OCI-LY3 (cell line): ENCODE measurements at regions not wholly inside any gene's neighbourhood (a gene's known extent, or its start where the extent isn't known, plus 50 kb on each side); places are given as distances from the start of the nearest gene placed in this dataset.

Source experiments
- H2AFZ ChIP-seq: fragments of 200-600, 300-600 bp; shearing (Covaris generic); 2 replicates; pipeline ENCODE4 v1.6.0; 2014; ENCODE audit warnings: antibody characterized with exemption, low read depth, low read length
- H3K27ac ChIP-seq: fragments of 200-600, 300-600 bp; sonication (generic); 2 replicates; pipeline ENCODE4 v1.5.1; 2014; ENCODE audit warnings: mild to moderate bottlenecking, low read length, moderate library complexity, mixed read lengths
- H3K27me3 ChIP-seq: fragments of 200-600, 300-600 bp; sonication (generic); 2 replicates; pipeline ENCODE4 v1.6.1; 2014; ENCODE audit warnings: low read depth, low read length, mixed read lengths
- H3K36me3 ChIP-seq: fragments of 200-600, 300-600 bp; sonication (generic); replicated peaks from 2 replicates; pipeline ENCODE3; 2014; ENCODE audit warnings: low read depth, low read length, mixed read lengths
- H3K4me1 ChIP-seq: fragments of 300-600, 200-600 bp; sonication (generic); 2 replicates; pipeline ENCODE4 v1.6.1; 2014; ENCODE audit warnings: low read length, mixed read lengths
- H3K4me2 ChIP-seq: fragments of 200-600, 300-600 bp; sonication (generic); 2 replicates; pipeline ENCODE4 v1.6.1; 2014; ENCODE audit warnings: low read length, mixed read lengths
- H3K4me3 ChIP-seq: fragments of 300-600, 200-600 bp; sonication (generic); 2 replicates; pipeline ENCODE4 v1.5.1; 2014; ENCODE audit warnings: antibody characterized with exemption, mild to moderate bottlenecking, low read length, moderate library complexity
- H3K79me2 ChIP-seq: fragments of 300-600, 200-600 bp; shearing (Covaris generic); 2 replicates; pipeline ENCODE4 v1.6.1; 2014; ENCODE audit warnings: mild to moderate bottlenecking, low read length, mixed read lengths
- H3K9ac ChIP-seq: fragments of 300-600, 200-600 bp; shearing (Covaris generic); 2 replicates; pipeline ENCODE4 v1.6.0; 2014; ENCODE audit warnings: mild to moderate bottlenecking, low read length, moderate library complexity
- H3K9me3 ChIP-seq: fragments of 200-600, 300-600 bp; shearing (Covaris generic); 2 replicates; pipeline ENCODE4 v1.6.1; 2014; ENCODE audit warnings: low read length, mixed read lengths; ENCODE audit not compliant: insufficient read depth
- H4K20me1 ChIP-seq: fragments of 200-600, 300-600 bp; sonication (generic); 2 replicates; pipeline ENCODE4 v1.6.1; 2016; ENCODE audit warnings: low read length, mixed read lengths; ENCODE audit not compliant: insufficient read depth
- EZH2phosphoT487 ChIP-seq: fragments of 200-600 bp; shearing (Covaris generic); IDR thresholded peaks from 2 replicates; pipeline ENCODE4 v1.6.1; 2018; ENCODE audit warnings: antibody characterized with exemption, mixed run types, low read depth
- TF ChIP-seq, protein P1 (sequence below): fragments of 200-600, 300-600 bp; sonication (generic); IDR thresholded peaks from 2 replicates; pipeline ENCODE4 v1.5.1; 2014; ENCODE audit warnings: antibody characterized with exemption, low read length, low read depth

DNA sequence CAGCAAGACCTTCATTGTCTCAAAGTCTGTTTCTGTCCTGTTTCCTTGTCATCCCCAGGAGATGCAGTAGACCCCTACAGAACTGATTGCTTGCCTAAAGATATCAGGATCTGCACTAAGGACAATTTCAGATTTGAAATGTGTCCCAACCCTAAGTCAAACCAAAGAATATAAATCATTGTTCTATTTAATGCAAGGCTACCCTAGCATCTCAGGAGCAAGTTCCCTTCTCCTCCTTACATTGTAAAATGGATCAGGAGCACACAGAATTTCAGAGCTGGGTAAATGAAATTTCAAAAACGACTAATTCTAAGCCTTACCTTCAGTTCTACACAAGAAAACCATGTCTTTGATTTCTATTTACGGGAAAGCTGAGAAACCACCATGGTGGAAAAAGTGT lies 360.9 kb upstream of the KCNH8 start:
- Histone ChIP-seq H4K20me1 (no peaks in the 10 kb centered on the region), H3K27me3 (no peaks in the 10 kb centered on the region), H2AFZ (no peak overlapping the region), H3K9me3 (no peaks in the 10 kb centered on the region), H3K4me3 (no peak overlapping the region), H3K4me2 (no peak overlapping the region), H3K36me3 (no peaks in the 10 kb centered on the region), H3K9ac (no peak overlapping the region), H3K4me1 (no peaks in the 10 kb centered on the region), H3K27ac (no peak overlapping the region), H3K79me2 (no peaks in the 10 kb centered on the region)
- no peak for TF ChIP-seq EZH2phosphoT487
- TF ChIP-seq, protein P1, sequence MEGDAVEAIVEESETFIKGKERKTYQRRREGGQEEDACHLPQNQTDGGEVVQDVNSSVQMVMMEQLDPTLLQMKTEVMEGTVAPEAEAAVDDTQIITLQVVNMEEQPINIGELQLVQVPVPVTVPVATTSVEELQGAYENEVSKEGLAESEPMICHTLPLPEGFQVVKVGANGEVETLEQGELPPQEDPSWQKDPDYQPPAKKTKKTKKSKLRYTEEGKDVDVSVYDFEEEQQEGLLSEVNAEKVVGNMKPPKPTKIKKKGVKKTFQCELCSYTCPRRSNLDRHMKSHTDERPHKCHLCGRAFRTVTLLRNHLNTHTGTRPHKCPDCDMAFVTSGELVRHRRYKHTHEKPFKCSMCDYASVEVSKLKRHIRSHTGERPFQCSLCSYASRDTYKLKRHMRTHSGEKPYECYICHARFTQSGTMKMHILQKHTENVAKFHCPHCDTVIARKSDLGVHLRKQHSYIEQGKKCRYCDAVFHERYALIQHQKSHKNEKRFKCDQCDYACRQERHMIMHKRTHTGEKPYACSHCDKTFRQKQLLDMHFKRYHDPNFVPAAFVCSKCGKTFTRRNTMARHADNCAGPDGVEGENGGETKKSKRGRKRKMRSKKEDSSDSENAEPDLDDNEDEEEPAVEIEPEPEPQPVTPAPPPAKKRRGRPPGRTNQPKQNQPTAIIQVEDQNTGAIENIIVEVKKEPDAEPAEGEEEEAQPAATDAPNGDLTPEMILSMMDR, result no peak

- no peak overlapping the region for H3K4me3 ChIP-seq
- H3K9ac ChIP-seq, result no peak overlapping the region
- TF ChIP-seq EZH2phosphoT487, result no peak
- TF ChIP-seq, protein P1, result no peak
- H3K4me1 ChIP-seq, result no peaks in the 10 kb centered on the region
- H2AFZ ChIP-seq, result no peak overlapping the region; the same call in 1 of the 2 replicates
- H3K79me2 ChIP-seq, result no peaks in the 10 kb centered on the region
- no peak overlapping the region for H3K27ac ChIP-seq
- no peaks in the 10 kb centered on the region for H3K9me3 ChIP-seq
- no peaks in the 10 kb centered on the region for H3K36me3 ChIP-seq
- no peak overlapping the region for H3K4me2 ChIP-seq
- H3K27me3 ChIP-seq, result no peaks in the 10 kb centered on the region
- no peaks in the 10 kb centered on the region for H4K20me1 ChIP-seq
Observed at GRCh38 chr3:18786650-18787323, 361.5 kb upstream of the KCNH8 start.

- Histone ChIP-seq H3K4me1 (no peaks in the 10 kb centered on the region), H2AFZ (no peak overlapping the region), H3K36me3 (no peaks in the 10 kb centered on the region), H3K27me3 (no peaks in the 10 kb centered on the region), H3K79me2 (no peaks in the 10 kb centered on the region), H3K4me2 (no peak overlapping the region), H3K9me3 (no peaks in the 10 kb centered on the region), H3K9ac (no peak overlapping the region), H3K27ac (no peak overlapping the region), H4K20me1 (no peaks in the 10 kb centered on the region), H3K4me3 (no peak overlapping the region)
- TF ChIP-seq EZH2phosphoT487, result no peak
- TF ChIP-seq, protein P1, result no peak
Observed at GRCh38 chr3:18782191-18782590, 357.1 kb upstream of the SATB1 start.

DNA sequence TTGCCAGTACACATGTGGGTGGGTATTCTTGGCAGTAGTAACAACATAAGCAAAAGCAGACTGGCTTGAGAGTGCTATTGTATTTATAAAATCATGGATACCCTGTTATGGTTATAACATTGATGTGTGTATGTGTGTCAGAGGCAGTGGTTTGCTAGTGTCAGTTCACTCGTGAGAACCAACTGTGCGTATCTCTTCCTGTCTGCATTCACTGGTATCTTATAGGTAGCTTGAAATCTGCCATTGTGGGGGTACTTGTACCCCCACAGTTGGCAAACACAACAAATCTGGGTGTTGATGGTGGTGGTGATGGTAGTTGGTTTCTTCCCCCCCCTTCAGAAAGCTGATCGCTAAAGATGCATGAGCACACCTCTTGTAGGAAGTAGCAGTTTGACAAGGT lies 355.8 kb upstream of the SATB1 start:
- Histone ChIP-seq H3K4me2 (no peak overlapping the region), H3K9ac (no peak overlapping the region), H3K4me1 (no peaks in the 10 kb centered on the region), H2AFZ (no peak overlapping the region), H3K9me3 (no peaks in the 10 kb centered on the region), H3K36me3 (no peaks in the 10 kb centered on the region), H3K27ac (no peak overlapping the region), H3K79me2 (no peaks in the 10 kb centered on the region), H3K4me3 (no peak overlapping the region), H4K20me1 (no peaks in the 10 kb centered on the region), H3K27me3 (no peaks in the 10 kb centered on the region)
- TF ChIP-seq, protein P1, result no peak
- TF ChIP-seq EZH2phosphoT487, result no peak
